HCT116 (cell line): ENCODE measurements at regions not wholly inside any gene's neighbourhood (a gene's known extent, or its start where the extent isn't known, plus 50 kb on each side); places are given as distances from the start of the nearest gene placed in this dataset.

Experiments used
- ATAC-seq: fragments of 200-7000 bp; cut with Tn5 transposase; 2 replicates; pipeline ENCODE4 v1.9.1; 2020; ENCODE audit warnings: mild to moderate bottlenecking, moderate library complexity
- BruUV-seq: library from RNA; stranded (reverse); fragments of 400-500 nt; replicated peaks from 2 replicates; lab custom pipeline; 2021; lab: Mats Ljungman, UMichigan
- CTCF ChIA-PET: fragments of 300-600 bp; sonication (Branson Sonifier 250); formaldehyde crosslinking; loops from one replicate; lab custom pipeline; 2021; ENCODE audit warnings: antibody characterized with exemption; lab: Charles Lee
- POLR2A ChIA-PET: fragments of 300-600, 350-600 bp; sonication (Branson Sonifier 250); formaldehyde crosslinking; loops from one replicate; lab custom pipeline; 2021; ENCODE audit warnings: antibody characterized with exemption; lab: Charles Lee
- RAD21 ChIA-PET, 2 experiments: fragments of 300-600 bp; sonication (Branson Sonifier 250); formaldehyde crosslinking; loops; one replicate each; lab custom pipeline; 2023; ENCODE audit warnings: low total read pairs in 2 of 2; ENCODE audit not compliant: uncharacterized antibody in 2 of 2, unreplicated experiment in 2 of 2, low non-redundant PET in 1 of 2; lab: Charles Lee
- DNase-seq: peaks from one replicate; pipeline ENCODE4 v3.0.0-alpha.2; 2010; ENCODE audit warnings: low read depth, low spot score
- H2AFZ ChIP-seq: fragments of 200-600 bp; shearing (Covaris generic), sonication (generic); 2 replicates; pipeline ENCODE4 v1.6.1; 2017; ENCODE audit warnings: low read depth, mixed run types, mixed read lengths, antibody characterized with exemption, low read length; ENCODE audit not compliant: poor library complexity, severe bottlenecking
- H3K27ac ChIP-seq: 2 replicates; pipeline ENCODE4 v1.5.1; 2012; ENCODE audit warnings: low read depth, low read length
- H3K27me3 ChIP-seq: fragments of 200-600 bp; sonication (generic); 2 replicates; pipeline ENCODE4 v1.6.1; 2016; ENCODE audit warnings: mixed run types, low read length, mixed read lengths; ENCODE audit not compliant: insufficient read depth
- H3K36me3 ChIP-seq, 2 experiments: fragments of 200-500 bp in 1 of 2; fragments of 200-600 bp in 1 of 2; sonication (Bioruptor generic) in 1 of 2; sonication (generic) in 1 of 2; 2 replicates each; pipeline versions ENCODE4 v1.5.1 to v1.6.1; 2014 to 2016; ENCODE audit warnings: low read length in 2 of 2, inconsistent platforms in 1 of 2, mixed read lengths in 1 of 2, mixed run types in 1 of 2; ENCODE audit not compliant: insufficient read depth in 2 of 2, control insufficient read depth in 1 of 2
- H3K4me1 ChIP-seq, 2 experiments: fragments of 200-600 bp in 1 of 2; sonication (generic) in 1 of 2; 2 replicates each; pipeline versions ENCODE4 v1.5.1 to v1.6.1; 2012 to 2017; ENCODE audit warnings: low read length in 2 of 2, inconsistent platforms in 1 of 2, mild to moderate bottlenecking in 1 of 2, mixed read lengths in 1 of 2, mixed run types in 1 of 2, moderate library complexity in 1 of 2; ENCODE audit not compliant: insufficient read depth in 2 of 2, control insufficient read depth in 1 of 2
- H3K4me2 ChIP-seq: fragments of 200-600 bp; sonication (generic); 2 replicates; pipeline ENCODE4 v1.6.1; 2017; ENCODE audit warnings: mixed run types, low read length, mixed read lengths
- H3K4me3 ChIP-seq, 2 experiments: fragments of 200-600 bp in 1 of 2; sonication (generic) in 1 of 2; replicated peaks in 1 of 2; 2 replicates each; pipeline ENCODE4 v1.5.1; 2011 to 2016; ENCODE audit warnings: low read length in 2 of 2, control low read depth in 1 of 2, low read depth in 1 of 2, mild to moderate bottlenecking in 1 of 2, mixed read lengths in 1 of 2, mixed run types in 1 of 2
- H3K79me2 ChIP-seq: fragments of 200-600 bp; sonication (generic); 2 replicates; pipeline ENCODE4 v1.6.1; 2017; ENCODE audit warnings: mild to moderate bottlenecking, mixed run types, low read length, moderate library complexity, mixed read lengths; ENCODE audit not compliant: insufficient read depth
- H3K9ac ChIP-seq: fragments of 200-600 bp; sonication (generic); 2 replicates; pipeline ENCODE4 v1.6.1; 2016; ENCODE audit warnings: low read length, mixed read lengths
- H3K9me2 ChIP-seq: fragments of 200-600 bp; sonication (generic), shearing (Covaris generic); 2 replicates; pipeline ENCODE4 v1.6.1; 2017; ENCODE audit warnings: mixed run types, mild to moderate bottlenecking, moderate library complexity; ENCODE audit not compliant: insufficient read depth
- H3K9me3 ChIP-seq, 2 experiments: fragments of 200-500 bp in 1 of 2; fragments of 200-600 bp in 1 of 2; sonication (Bioruptor generic) in 1 of 2; sonication (generic) in 1 of 2; 2 replicates each; pipeline ENCODE4 v1.6.1; 2014 to 2017; ENCODE audit warnings: low read length in 2 of 2, mixed read lengths in 2 of 2, inconsistent platforms in 1 of 2, low read depth in 1 of 2, mild to moderate bottlenecking in 1 of 2, mixed run types in 1 of 2, moderate library complexity in 1 of 2; ENCODE audit not compliant: control insufficient read depth in 1 of 2, insufficient read depth in 1 of 2
- H4K20me1 ChIP-seq: fragments of 200-600 bp; sonication (generic), shearing (Covaris generic); 2 replicates; pipeline ENCODE4 v1.6.1; 2017; ENCODE audit warnings: mixed run types, mild to moderate bottlenecking, moderate library complexity; ENCODE audit not compliant: insufficient read depth
- CEBPB ChIP-seq: IDR thresholded peaks from 2 replicates; pipeline ENCODE4 v1.6.1; 2012; ENCODE audit warnings: low read depth
- REST ChIP-seq: IDR thresholded peaks from 2 replicates; pipeline ENCODE4 v1.6.1; 2012; ENCODE audit warnings: low read depth
- SIN3A ChIP-seq: IDR thresholded peaks from 2 replicates; pipeline ENCODE4 v1.6.1; 2012; ENCODE audit warnings: low read depth
- intact Hi-C: fragments of 100-400 bp; cut with micrococcal nuclease; formaldehyde crosslinking; loops from 2 replicates; pipeline ENCODE4 v1.10.0; 2022

GRCh38 chr16:59164461-59164860 lies 430.3 kb upstream of the GOT2 start:
- POLR2A ChIA-PET = no interaction called here
- CTCF ChIA-PET = no interaction called here

More at GRCh38 chr16:59164461-59164860, 430.3 kb upstream of the GOT2 start:
- intact Hi-C loops = no loop called here
- no peak overlapping the region for H3K4me2 ChIP-seq
- no peak for TF ChIP-seq CEBPB
- TF ChIP-seq SIN3A = no peak
- peak; percentile 26; the same call in 1 of the 2 replicates for TF ChIP-seq REST
- H3K27me3 ChIP-seq = no peaks in the 10 kb centered on the region
- DNase-seq (no peak), ATAC-seq (no peak)
- BruUV-seq = no TSS peak
- no peak overlapping the region for H3K9ac ChIP-seq
- no peaks in the 10 kb centered on the region for H3K79me2 ChIP-seq
- no peak overlapping the region for H3K27ac ChIP-seq
- H3K9me3 ChIP-seq = peaks cover 0 to 4% of the 10 kb centered on the region in 2 experiments; a peak in 2 of 4 replicates
- H3K9me2 ChIP-seq = no peaks in the 10 kb centered on the region
- H3K4me1 ChIP-seq = no peaks in the 10 kb centered on the region
- H2AFZ ChIP-seq = no peak overlapping the region
- H4K20me1 ChIP-seq = no peaks in the 10 kb centered on the region
- RAD21 ChIA-PET = no interaction called here
- H3K4me3 ChIP-seq = no peak overlapping the region
- H3K36me3 ChIP-seq = no peaks in the 10 kb centered on the region
